C4-2B (cell line): ENCODE measurements at regions not wholly inside any gene's neighbourhood (a gene's known extent, or its start where the extent isn't known, plus 50 kb on each side); places are given as distances from the start of the nearest gene placed in this dataset.

Experiments
- CTCF ChIP-seq: fragments of 450-650 bp; conservative IDR thresholded peaks from 2 replicates; pipeline ENCODE4 v1.5.1; 2017; ENCODE audit warnings: mild to moderate bottlenecking
- ZFX ChIP-seq: fragments of 450-650 bp; IDR thresholded peaks from 2 replicates; pipeline ENCODE4 v1.6.1; 2017

GRCh38 chr1:194300776-194301175, 1114.4 kb upstream of the B3GALT2 start:
- no peak for TF ChIP-seq CTCF
- no peak for TF ChIP-seq ZFX
